ENCODE measurements at regions not wholly inside any gene's neighbourhood (a gene's known extent, or its start where the extent isn't known, plus 50 kb on each side); places are given as distances from the start of the nearest gene placed in this dataset.

DNA sequence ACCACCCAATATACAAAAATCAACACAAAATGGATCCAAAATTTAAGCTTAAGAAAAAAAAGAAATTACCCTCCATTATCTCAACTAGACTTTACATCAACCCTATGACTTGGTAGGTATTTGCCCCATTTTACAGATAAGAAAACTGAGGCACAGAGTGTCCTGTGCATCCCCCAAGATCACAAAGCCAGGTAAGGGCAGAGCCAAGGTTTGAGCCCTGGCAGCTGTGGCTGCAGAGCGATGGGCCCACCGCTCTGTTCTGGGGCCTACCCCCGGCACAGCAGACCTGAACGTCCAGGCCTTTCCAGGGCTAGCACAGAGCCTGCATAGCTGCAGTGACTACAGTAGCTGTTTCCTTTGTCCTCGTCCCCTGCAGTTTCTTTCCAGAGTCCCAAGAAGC, 417.6 kb downstream of the SOX9 start:
- H3K36me3 ChIP-seq (ENCODE audit: control insufficient read depth, insufficient read depth, low read length): peaks cover 2% of the 10 kb centered on the region
- TF ChIP-seq, protein P1, sequence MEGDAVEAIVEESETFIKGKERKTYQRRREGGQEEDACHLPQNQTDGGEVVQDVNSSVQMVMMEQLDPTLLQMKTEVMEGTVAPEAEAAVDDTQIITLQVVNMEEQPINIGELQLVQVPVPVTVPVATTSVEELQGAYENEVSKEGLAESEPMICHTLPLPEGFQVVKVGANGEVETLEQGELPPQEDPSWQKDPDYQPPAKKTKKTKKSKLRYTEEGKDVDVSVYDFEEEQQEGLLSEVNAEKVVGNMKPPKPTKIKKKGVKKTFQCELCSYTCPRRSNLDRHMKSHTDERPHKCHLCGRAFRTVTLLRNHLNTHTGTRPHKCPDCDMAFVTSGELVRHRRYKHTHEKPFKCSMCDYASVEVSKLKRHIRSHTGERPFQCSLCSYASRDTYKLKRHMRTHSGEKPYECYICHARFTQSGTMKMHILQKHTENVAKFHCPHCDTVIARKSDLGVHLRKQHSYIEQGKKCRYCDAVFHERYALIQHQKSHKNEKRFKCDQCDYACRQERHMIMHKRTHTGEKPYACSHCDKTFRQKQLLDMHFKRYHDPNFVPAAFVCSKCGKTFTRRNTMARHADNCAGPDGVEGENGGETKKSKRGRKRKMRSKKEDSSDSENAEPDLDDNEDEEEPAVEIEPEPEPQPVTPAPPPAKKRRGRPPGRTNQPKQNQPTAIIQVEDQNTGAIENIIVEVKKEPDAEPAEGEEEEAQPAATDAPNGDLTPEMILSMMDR (IDR thresholded peaks at IDR 0.05; ENCODE audit: insufficient read depth, low read length, poor library complexity, severe bottlenecking): no peak

GRCh38 chr17:72538901-72539352, 418.1 kb downstream of the SOX9 start:
- DNase-seq (ENCODE audit: low read depth): no peak
- Histone ChIP-seq H3K4me3 (ENCODE audit: low read depth, low read length) (no peak overlapping the region), H3K36me3 (ENCODE audit: control insufficient read depth, insufficient read depth, low read length) (peaks cover 2% of the 10 kb centered on the region), H3K27me3 (ENCODE audit: control insufficient read depth, insufficient read depth, low read length) (no peaks in the 10 kb centered on the region)
- TF ChIP-seq, protein P1 (IDR thresholded peaks at IDR 0.05; ENCODE audit: insufficient read depth, low read length, poor library complexity, severe bottlenecking): no peak

More for the DNA sequence above, 417.6 kb downstream of the SOX9 start:
- no peak overlapping the region for H3K4me3 ChIP-seq (ENCODE audit: low read depth, low read length)
- H3K27me3 ChIP-seq (ENCODE audit: control insufficient read depth, insufficient read depth, low read length): no peaks in the 10 kb centered on the region
- no peak for DNase-seq (ENCODE audit: low read depth)

DNA sequence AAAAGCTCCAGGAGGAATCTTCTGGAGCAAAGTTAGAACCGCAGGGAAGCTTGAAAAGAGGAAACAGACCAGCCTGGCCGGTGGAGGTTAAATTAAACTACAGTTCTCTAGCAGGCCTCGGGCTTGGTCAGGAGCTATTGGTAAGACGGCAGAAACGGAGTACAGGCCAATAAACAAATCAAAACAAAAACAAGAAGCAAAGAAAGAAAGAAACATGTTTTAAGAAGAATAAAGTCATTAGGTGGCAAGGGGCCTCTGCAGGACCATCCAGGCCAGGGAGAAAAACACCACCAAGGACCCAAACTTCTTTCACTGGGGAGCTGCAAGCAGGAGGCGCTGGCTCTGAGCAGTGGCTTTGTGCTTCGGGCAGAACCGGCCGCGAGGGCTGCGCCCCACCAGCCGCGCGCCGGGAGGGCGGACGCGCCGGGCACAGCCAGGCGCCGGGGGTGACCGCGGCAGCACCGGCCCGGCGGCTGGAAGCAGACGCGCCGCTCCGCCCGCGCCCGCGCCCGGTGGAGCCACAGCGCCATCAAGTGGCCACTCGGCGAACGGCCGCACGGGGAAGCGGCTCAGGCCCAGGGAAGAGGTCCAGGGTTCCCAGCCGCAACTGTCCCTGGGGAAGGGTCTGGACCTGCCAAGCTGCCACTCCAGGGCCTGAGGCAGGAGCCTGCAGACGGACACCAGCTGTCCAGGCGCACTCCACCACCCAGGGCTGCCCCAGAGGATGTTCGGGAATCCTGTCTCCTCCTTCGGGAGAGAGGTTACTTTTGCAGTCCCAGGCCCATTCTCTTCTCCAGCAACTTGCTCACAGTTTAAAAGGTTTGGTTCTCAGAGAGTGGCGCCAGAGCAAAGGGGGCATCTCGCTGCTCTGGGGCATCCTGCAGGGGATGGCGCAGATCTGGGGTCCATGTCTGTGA, 419.4 kb downstream of the SOX9 start:
- Histone ChIP-seq H3K27me3 (ENCODE audit: control insufficient read depth, insufficient read depth, low read length) (no peaks in the 10 kb centered on the region), H3K36me3 (ENCODE audit: control insufficient read depth, insufficient read depth, low read length) (no peaks in the 10 kb centered on the region), H3K4me3 (ENCODE audit: low read depth, low read length) (no peak overlapping the region)
- DNase-seq (ENCODE audit: low read depth): no peak
- TF ChIP-seq, protein P1 (IDR thresholded peaks at IDR 0.05; ENCODE audit: insufficient read depth, low read length, poor library complexity, severe bottlenecking): peak; percentile 61

DNA sequence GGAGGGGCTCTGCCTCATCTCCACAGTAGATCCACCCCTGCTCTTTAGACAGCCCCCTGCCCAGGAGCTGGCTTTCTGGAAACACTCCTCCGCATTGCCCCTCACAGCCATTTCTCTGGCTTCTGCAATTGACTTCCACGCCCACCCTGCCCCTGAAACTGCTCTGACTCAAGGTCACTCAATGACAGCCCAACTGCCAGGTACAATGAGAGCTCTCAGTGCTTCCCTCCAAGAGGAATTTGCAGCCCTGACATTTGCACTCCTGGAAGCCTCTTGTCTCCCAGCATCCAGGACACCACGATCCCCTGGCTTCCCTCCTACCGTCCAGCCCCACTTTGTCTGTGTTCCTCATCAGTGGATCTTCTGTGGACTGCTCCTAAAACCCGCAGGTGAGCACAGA, 421.5 kb downstream of the SOX9 start:
- Histone ChIP-seq H3K27me3 (ENCODE audit: control insufficient read depth, insufficient read depth, low read length) (no peaks in the 10 kb centered on the region), H3K36me3 (ENCODE audit: control insufficient read depth, insufficient read depth, low read length) (no peaks in the 10 kb centered on the region), H3K4me3 (ENCODE audit: low read depth, low read length) (no peak overlapping the region)
- TF ChIP-seq, protein P1 (IDR thresholded peaks at IDR 0.05; ENCODE audit: insufficient read depth, low read length, poor library complexity, severe bottlenecking): no peak
- DNase-seq (ENCODE audit: low read depth): no peak

- Histone ChIP-seq H3K36me3 (ENCODE audit: control insufficient read depth, insufficient read depth, low read length) (no peaks in the 10 kb centered on the region), H3K4me3 (ENCODE audit: low read depth, low read length) (no peak overlapping the region), H3K27me3 (ENCODE audit: control insufficient read depth, insufficient read depth, low read length) (no peaks in the 10 kb centered on the region)
- DNase-seq (ENCODE audit: low read depth): no peak
- TF ChIP-seq, protein P1 (IDR thresholded peaks at IDR 0.05; ENCODE audit: insufficient read depth, low read length, poor library complexity, severe bottlenecking): no peak
Observed at GRCh38 chr17:72545766-72546165, 424.9 kb downstream of the SOX9 start.
